DMS114 treated with DMSO at 0.1 percent for 48 hours (cell line): ENCODE measurements at regions not wholly inside any gene's neighbourhood (a gene's known extent, or its start where the extent isn't known, plus 50 kb on each side); places are given as distances from the start of the nearest gene placed in this dataset.

Experiments
- DNase-seq: peaks from one replicate; lab custom pipeline; 2025; ENCODE audit not compliant: unreplicated experiment; lab: John Stamatoyannopoulos, UW

- no peak for DNase-seq
These were observed 1372.6 kb upstream of the TENM3 start for GRCh38 chr4:180870623-180871022.

GRCh38 chr4:180898305-180898704 is 1344.9 kb upstream of the TENM3 start:
- no peak for DNase-seq

- no peak for DNase-seq
These were observed 1342.4 kb upstream of the TENM3 start for GRCh38 chr4:180900781-180901180.

GRCh38 chr4:180909279-180909678 is 1333.9 kb upstream of the TENM3 start:
- DNase-seq, result no peak

- no peak for DNase-seq
These were observed 1329.5 kb upstream of the TENM3 start for GRCh38 chr4:180913750-180914149.

GRCh38 chr4:180923486-180923885 is 1319.7 kb upstream of the TENM3 start:
- DNase-seq, result no peak

GRCh38 chr4:180925805-180926204 is 1317.4 kb upstream of the TENM3 start:
- DNase-seq, result no peak

GRCh38 chr4:180926277-180926676 is 1316.9 kb upstream of the TENM3 start:
- DNase-seq, result no peak

GRCh38 chr4:180932370-180933001 is 1310.7 kb upstream of the TENM3 start:
- DNase-seq, result no peak

GRCh38 chr4:180937083-180937482 is 1306.1 kb upstream of the TENM3 start:
- DNase-seq, result no peak

- no peak for DNase-seq
These were observed 1302.5 kb upstream of the TENM3 start for GRCh38 chr4:180940680-180941079.

- no peak for DNase-seq
These were observed 1300.8 kb upstream of the TENM3 start for GRCh38 chr4:180942367-180942916.

- no peak for DNase-seq
These were observed 1297.0 kb upstream of the TENM3 start for GRCh38 chr4:180946188-180946587.

- DNase-seq, result peak; percentile 50
These were observed 1295.8 kb upstream of the TENM3 start for GRCh38 chr4:180947425-180947824.

GRCh38 chr4:180949424-180950213 is 1293.6 kb upstream of the TENM3 start:
- no peak for DNase-seq

- DNase-seq, result no peak
These were observed 1292.8 kb upstream of the TENM3 start for GRCh38 chr4:180950377-180950776.

- DNase-seq, result no peak
These were observed 1291.9 kb upstream of the TENM3 start for GRCh38 chr4:180951312-180951711.

- no peak for DNase-seq
These were observed 1289.6 kb upstream of the TENM3 start for GRCh38 chr4:180953572-180953971.

- no peak for DNase-seq
These were observed 1282.3 kb upstream of the TENM3 start for GRCh38 chr4:180960743-180961401.

- DNase-seq, result no peak
These were observed 1280.9 kb upstream of the TENM3 start for GRCh38 chr4:180962268-180962667.

- DNase-seq, result no peak
These were observed 1276.9 kb upstream of the TENM3 start for GRCh38 chr4:180966312-180966711.

- no peak for DNase-seq
These were observed 1275.3 kb upstream of the TENM3 start for GRCh38 chr4:180967936-180968335.
